B cell (primary cell): ENCODE measurements at regions not wholly inside any gene's neighbourhood (a gene's known extent, or its start where the extent isn't known, plus 50 kb on each side); places are given as distances from the start of the nearest gene placed in this dataset.

Experiments
- CTCF ChIP-seq: fragments of 200-600 bp; IDR thresholded peaks from one replicate; pipeline ENCODE4 v1.8.0; 2022; ENCODE audit warnings: antibody characterized with exemption, mild to moderate bottlenecking
- EZH2 ChIP-seq: IDR thresholded peaks from 2 replicates; pipeline ENCODE4 v1.6.1; 2012; ENCODE audit warnings: borderline replicate concordance, low read depth, mild to moderate bottlenecking, moderate library complexity, low read length; ENCODE audit not compliant: insufficient read depth, poor library complexity, severe bottlenecking

DNA sequence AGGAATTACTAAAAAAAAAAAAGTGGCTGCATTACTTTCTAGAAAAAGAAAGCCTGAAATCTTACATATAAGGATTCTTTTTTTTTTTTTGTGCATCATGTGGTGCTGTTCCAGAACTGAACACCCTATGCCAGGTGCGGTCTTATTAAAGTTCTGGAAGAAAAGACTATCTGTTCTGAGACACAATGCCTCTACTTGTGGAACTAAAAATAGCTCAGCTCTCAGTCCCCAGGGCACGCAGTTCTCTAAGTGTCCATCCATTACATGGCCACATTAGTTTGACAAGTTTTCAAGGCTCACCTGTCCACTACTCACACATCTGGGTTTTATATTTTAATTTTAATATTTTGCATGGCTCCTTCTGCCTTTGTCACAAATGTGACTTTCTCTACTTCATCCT lies 126.6 kb upstream of the ADAMTS9 start:
- no peak for TF ChIP-seq CTCF
- no peak for TF ChIP-seq EZH2
